Upper lobe of left lung (tissue), 4 donors: ENCODE measurements at regions not wholly inside any gene's neighbourhood (a gene's known extent, or its start where the extent isn't known, plus 50 kb on each side); places are given as distances from the start of the nearest gene placed in this dataset.

Experiments
- POLR2AphosphoS5 ChIP-seq, 2 donors: sonication (generic); formaldehyde crosslinking; IDR thresholded peaks; one replicate each; pipeline ENCODE4 v1.5.1; 2017; ENCODE audit warnings: antibody characterized with exemption in 2 of 2
- TF ChIP-seq, protein P1 (sequence below), 6 experiments: fragments of 450-650 bp in 4 of 6; fragments of 200-600 bp in 2 of 6; sonication (generic) in 2 of 6; IDR thresholded peaks; one replicate each; pipeline ENCODE4 v1.5.1; 2016 to 2019; ENCODE audit warnings: antibody characterized with exemption in 6 of 6

- no peak for TF ChIP-seq POLR2AphosphoS5 (IDR thresholded peaks at IDR 0.05)
- TF ChIP-seq, protein P1, sequence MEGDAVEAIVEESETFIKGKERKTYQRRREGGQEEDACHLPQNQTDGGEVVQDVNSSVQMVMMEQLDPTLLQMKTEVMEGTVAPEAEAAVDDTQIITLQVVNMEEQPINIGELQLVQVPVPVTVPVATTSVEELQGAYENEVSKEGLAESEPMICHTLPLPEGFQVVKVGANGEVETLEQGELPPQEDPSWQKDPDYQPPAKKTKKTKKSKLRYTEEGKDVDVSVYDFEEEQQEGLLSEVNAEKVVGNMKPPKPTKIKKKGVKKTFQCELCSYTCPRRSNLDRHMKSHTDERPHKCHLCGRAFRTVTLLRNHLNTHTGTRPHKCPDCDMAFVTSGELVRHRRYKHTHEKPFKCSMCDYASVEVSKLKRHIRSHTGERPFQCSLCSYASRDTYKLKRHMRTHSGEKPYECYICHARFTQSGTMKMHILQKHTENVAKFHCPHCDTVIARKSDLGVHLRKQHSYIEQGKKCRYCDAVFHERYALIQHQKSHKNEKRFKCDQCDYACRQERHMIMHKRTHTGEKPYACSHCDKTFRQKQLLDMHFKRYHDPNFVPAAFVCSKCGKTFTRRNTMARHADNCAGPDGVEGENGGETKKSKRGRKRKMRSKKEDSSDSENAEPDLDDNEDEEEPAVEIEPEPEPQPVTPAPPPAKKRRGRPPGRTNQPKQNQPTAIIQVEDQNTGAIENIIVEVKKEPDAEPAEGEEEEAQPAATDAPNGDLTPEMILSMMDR (IDR thresholded peaks at IDR 0.05): peak in 1 of 6 experiments; percentile 10
Observed at GRCh38 chr13:44048326-44048725, 168.6 kb downstream of the LACC1 start.
